ENCODE measurements at regions not wholly inside any gene's neighbourhood (a gene's known extent, or its start where the extent isn't known, plus 50 kb on each side); places are given as distances from the start of the nearest gene placed in this dataset.

DNA sequence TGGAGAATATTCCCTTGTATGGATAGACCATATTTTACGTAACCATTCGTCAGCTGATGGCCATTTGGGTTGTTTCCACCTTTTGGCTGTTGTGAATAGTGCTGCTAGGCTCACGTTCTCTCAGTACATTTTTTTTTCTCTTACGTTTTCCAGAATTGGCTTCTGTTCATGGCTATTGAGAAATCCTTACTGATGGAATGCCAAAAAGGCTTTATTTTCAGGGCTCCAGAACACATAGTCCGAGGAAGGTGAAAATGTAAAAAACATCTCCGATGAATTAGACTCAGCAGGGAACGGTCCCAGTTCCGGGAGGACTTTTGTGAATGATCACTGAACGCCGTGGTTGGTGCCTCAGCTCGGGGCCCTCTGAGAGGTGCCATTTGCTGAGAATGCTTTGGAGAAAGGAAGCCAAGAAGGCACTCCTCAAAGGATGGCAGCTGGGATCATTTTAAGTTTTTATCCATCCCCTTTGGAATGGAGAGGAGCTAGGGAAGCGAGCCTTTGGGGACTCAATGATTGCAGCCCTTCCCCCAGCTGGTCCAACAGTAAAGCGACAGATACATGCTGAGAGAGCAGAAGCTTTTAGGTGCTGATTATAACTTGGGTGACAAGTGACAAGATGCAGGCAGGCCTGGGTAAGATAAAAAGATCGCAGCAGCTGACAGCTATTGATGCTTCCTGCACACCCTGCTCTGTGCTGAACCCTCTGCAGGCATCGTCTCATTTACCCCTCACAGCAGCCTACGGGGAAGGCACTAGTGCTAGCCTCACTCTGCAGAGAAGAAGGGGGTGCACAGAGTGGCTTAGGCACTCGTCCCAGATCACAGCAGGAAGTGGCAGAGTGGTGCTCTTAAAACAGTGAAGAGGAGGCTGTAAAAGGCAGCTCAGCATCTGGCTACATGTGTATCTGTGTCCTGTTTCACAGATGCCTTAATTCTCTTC lies 133.4 kb upstream of the KCNG1 start:
- POLR2A ChIA-PET, result no interaction called here
- 0 out of 3 replicates have a peak, but pooled peaks cover 3% of the 10 kb centered on the region for H3K9me3 ChIP-seq
- no peak for TF ChIP-seq RCOR1 (IDR thresholded peaks at IDR 0.05; ENCODE audit: low read depth, low read length)
- TF ChIP-seq TFCP2L1 (CRISPR knock-in tag; IDR thresholded peaks at IDR 0.05), result no peak
- TF ChIP-seq MAZ (IDR thresholded peaks at IDR 0.05; ENCODE audit: borderline replicate concordance, low read depth, low read length), result no peak
- TF ChIP-seq HOXB13 (CRISPR knock-in tag; IDR thresholded peaks at IDR 0.05; ENCODE audit: low read depth), result no peak
- TF ChIP-seq, protein P1, sequence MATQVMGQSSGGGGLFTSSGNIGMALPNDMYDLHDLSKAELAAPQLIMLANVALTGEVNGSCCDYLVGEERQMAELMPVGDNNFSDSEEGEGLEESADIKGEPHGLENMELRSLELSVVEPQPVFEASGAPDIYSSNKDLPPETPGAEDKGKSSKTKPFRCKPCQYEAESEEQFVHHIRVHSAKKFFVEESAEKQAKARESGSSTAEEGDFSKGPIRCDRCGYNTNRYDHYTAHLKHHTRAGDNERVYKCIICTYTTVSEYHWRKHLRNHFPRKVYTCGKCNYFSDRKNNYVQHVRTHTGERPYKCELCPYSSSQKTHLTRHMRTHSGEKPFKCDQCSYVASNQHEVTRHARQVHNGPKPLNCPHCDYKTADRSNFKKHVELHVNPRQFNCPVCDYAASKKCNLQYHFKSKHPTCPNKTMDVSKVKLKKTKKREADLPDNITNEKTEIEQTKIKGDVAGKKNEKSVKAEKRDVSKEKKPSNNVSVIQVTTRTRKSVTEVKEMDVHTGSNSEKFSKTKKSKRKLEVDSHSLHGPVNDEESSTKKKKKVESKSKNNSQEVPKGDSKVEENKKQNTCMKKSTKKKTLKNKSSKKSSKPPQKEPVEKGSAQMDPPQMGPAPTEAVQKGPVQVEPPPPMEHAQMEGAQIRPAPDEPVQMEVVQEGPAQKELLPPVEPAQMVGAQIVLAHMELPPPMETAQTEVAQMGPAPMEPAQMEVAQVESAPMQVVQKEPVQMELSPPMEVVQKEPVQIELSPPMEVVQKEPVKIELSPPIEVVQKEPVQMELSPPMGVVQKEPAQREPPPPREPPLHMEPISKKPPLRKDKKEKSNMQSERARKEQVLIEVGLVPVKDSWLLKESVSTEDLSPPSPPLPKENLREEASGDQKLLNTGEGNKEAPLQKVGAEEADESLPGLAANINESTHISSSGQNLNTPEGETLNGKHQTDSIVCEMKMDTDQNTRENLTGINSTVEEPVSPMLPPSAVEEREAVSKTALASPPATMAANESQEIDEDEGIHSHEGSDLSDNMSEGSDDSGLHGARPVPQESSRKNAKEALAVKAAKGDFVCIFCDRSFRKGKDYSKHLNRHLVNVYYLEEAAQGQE (IDR thresholded peaks at IDR 0.05), result no peak
- H3K4me2 ChIP-seq, result no peak overlapping the region
- ATAC-seq (no peak), DNase-seq (ENCODE audit: low read depth in 1 of 2, low spot score in 1 of 2) (no peak), FAIRE-seq (no peak)
- CTCF ChIA-PET, result interaction anchor here (0.7 to 1.5 kb wide), 4 partner anchors 22 to 164 kb away, joined by 3 read pairs; no protein-coding TSS in a partner anchor
- no peak overlapping the region for H3K27ac ChIP-seq
- no peaks in the 10 kb centered on the region for H3K4me1 ChIP-seq
- H3K4me3 ChIP-seq, result no peak overlapping the region
- WGBS (ENCODE audit: missing lambda C conversion rate), result 26% methylated on average over 17 of the region's 17 CpGs

DNA sequence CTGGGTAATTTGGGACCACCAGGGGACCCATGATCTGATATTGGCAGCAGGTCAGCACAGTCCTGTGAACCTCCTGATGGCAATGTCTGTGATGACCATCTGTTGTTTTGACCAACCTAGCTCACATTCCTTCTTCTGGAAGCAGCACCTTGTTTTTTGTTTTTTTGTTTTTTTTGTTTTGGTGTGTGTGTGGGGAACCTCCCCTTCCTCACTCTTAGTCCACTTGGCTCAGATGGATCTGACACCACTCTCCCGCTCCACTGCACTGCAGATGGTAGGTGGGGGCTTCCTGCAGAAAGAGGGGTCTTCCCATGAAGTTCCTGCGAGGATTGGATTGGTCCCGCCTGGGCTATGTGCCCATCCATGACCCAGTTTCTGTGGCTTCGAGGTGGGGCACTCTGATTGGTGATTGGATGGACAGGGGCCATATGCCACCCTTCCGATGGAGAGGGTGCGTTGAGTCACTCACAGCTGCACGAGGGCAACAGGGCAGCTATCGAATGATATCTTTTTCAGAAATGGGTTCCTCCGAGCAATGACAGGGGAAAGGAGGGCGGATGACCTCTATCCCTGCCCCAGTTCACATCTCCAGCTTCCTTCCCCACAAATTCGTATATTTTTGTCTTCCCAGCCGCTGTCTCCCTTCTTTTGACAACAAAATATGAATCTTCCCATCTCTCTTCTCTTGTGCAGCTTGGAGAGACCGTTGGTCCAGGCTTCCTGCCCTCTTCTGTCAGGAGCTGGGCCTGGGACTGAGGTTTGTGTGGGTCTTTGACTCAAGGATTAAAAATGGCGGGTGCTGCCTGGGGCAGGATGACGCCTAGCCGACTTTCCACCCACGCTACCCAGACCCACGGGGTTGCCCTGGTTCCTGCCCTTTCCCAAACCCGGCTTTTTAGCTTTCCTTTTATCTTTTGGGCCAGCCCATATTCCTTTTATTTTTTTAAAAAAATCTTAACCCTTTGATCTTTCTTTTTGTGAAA lies 132.1 kb upstream of the KCNG1 start:
- no peak for DNase-seq (ENCODE audit: low read depth in 1 of 2, low spot score in 1 of 2)
- Histone ChIP-seq H3K9me3 (0 out of 3 replicates have a peak, but pooled peaks cover 3% of the 10 kb centered on the region), H3K4me1 (no peaks in the 10 kb centered on the region), H3K27ac (no peak overlapping the region), H3K4me2 (no peak overlapping the region), H3K4me3 (no peak overlapping the region)
- WGBS (ENCODE audit: missing lambda C conversion rate), result 20% methylated on average over 19 of the region's 19 CpGs
- CTCF ChIA-PET, result interaction anchor here (0.7 kb wide), 1 partner anchor 9 kb away, joined by 3 read pairs; no protein-coding TSS in a partner anchor
- no peak for ATAC-seq
- POLR2A ChIA-PET, result no interaction called here
- no peak for FAIRE-seq
- TF ChIP-seq KDM5A (IDR thresholded peaks at IDR 0.05) (no peak), JUN (IDR thresholded peaks at IDR 0.05) (no peak), HOXA7 (CRISPR knock-in tag; IDR thresholded peaks at IDR 0.05) (no peak), CHD4 (IDR thresholded peaks at IDR 0.05; ENCODE audit: borderline replicate concordance) (no peak), BHLHE40 (IDR thresholded peaks at IDR 0.05; ENCODE audit: low read depth, low read length) (no peak), HDAC2 (IDR thresholded peaks at IDR 0.05) (no peak), CHD2 (IDR thresholded peaks at IDR 0.05; ENCODE audit: low read length, partially characterized antibody) (no peak), NPAS2 (CRISPR knock-in tag; IDR thresholded peaks at IDR 0.05; ENCODE audit: borderline replicate concordance) (no peak), HEYL (CRISPR knock-in tag; IDR thresholded peaks at IDR 0.05) (no peak), EP300 (IDR thresholded peaks at IDR 0.05) (no peak), SMC3 (IDR thresholded peaks at IDR 0.05) (no peak), FOSB (CRISPR knock-in tag; IDR thresholded peaks at IDR 0.05) (no peak)
- TF ChIP-seq, protein P2, sequence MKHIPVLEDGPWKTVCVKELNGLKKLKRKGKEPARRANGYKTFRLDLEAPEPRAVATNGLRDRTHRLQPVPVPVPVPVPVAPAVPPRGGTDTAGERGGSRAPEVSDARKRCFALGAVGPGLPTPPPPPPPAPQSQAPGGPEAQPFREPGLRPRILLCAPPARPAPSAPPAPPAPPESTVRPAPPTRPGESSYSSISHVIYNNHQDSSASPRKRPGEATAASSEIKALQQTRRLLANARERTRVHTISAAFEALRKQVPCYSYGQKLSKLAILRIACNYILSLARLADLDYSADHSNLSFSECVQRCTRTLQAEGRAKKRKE (CRISPR knock-in tag; IDR thresholded peaks at IDR 0.05; ENCODE audit: low read depth), result no peak
- TF ChIP-seq, protein P3, sequence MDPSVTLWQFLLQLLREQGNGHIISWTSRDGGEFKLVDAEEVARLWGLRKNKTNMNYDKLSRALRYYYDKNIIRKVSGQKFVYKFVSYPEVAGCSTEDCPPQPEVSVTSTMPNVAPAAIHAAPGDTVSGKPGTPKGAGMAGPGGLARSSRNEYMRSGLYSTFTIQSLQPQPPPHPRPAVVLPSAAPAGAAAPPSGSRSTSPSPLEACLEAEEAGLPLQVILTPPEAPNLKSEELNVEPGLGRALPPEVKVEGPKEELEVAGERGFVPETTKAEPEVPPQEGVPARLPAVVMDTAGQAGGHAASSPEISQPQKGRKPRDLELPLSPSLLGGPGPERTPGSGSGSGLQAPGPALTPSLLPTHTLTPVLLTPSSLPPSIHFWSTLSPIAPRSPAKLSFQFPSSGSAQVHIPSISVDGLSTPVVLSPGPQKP (IDR thresholded peaks at IDR 0.05; ENCODE audit: low read depth, low read length), result no peak
- TF ChIP-seq, protein P1 (IDR thresholded peaks at IDR 0.05), result no peak
- TF ChIP-seq, protein P4, sequence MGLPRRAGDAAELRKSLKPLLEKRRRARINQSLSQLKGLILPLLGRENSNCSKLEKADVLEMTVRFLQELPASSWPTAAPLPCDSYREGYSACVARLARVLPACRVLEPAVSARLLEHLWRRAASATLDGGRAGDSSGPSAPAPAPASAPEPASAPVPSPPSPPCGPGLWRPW (IDR thresholded peaks at IDR 0.05), result no peak
- TF ChIP-seq, protein P5, sequence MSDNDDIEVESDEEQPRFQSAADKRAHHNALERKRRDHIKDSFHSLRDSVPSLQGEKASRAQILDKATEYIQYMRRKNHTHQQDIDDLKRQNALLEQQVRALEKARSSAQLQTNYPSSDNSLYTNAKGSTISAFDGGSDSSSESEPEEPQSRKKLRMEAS (IDR thresholded peaks at IDR 0.05), result no peak
